NB4 (cell line): ENCODE measurements at regions not wholly inside any gene's neighbourhood (a gene's known extent, or its start where the extent isn't known, plus 50 kb on each side); places are given as distances from the start of the nearest gene placed in this dataset.

Source experiments
- CTCF ChIP-seq: IDR thresholded peaks from one replicate; pipeline ENCODE4 v1.5.1; 2012; ENCODE audit warnings: low read depth, low read length
- MYC ChIP-seq: IDR thresholded peaks from 2 replicates; pipeline ENCODE4 v1.6.1; 2011; ENCODE audit warnings: low read depth, low read length
- POLR2A ChIP-seq: IDR thresholded peaks from 2 replicates; pipeline ENCODE4 v1.6.1; 2011; ENCODE audit warnings: mild to moderate bottlenecking; ENCODE audit not compliant: insufficient read length; ENCODE audit errors: extremely low read depth

- TF ChIP-seq CTCF (no peak), MYC (no peak), POLR2A (no peak)
Measured at GRCh38 chr2:81007104-81007503, 702.6 kb upstream of the LRRTM1 start.
